H9 (cell line): ENCODE measurements at regions not wholly inside any gene's neighbourhood (a gene's known extent, or its start where the extent isn't known, plus 50 kb on each side); places are given as distances from the start of the nearest gene placed in this dataset.

Experiments used
- DNase-seq: peaks from one replicate; pipeline ENCODE4 v3.0.0-alpha.2; 2017
- H2AFZ ChIP-seq: one replicate; pipeline ENCODE4 v1.6.1; 2013; ENCODE audit warnings: mild to moderate bottlenecking, low read length, control low read depth, moderate library complexity
- H2AK5ac ChIP-seq: 2 replicates; pipeline ENCODE4 v1.6.1; 2013; ENCODE audit warnings: low read length, control low read depth, mixed read lengths; ENCODE audit not compliant: insufficient read length
- H2BK120ac ChIP-seq: one replicate; pipeline ENCODE4 v1.6.1; 2013; ENCODE audit warnings: low read depth, mild to moderate bottlenecking, low read length, control low read depth, inconsistent platforms; ENCODE audit not compliant: poor library complexity, severe bottlenecking
- H2BK12ac ChIP-seq: 2 replicates; pipeline ENCODE4 v1.6.1; 2013; ENCODE audit warnings: low read length, control low read depth, mixed read lengths, low read depth; ENCODE audit not compliant: insufficient read length
- H2BK15ac ChIP-seq: 2 replicates; pipeline ENCODE4 v1.6.1; 2013; ENCODE audit warnings: low read depth, low read length, control low read depth
- H2BK20ac ChIP-seq: one replicate; pipeline ENCODE4 v1.6.1; 2013; ENCODE audit warnings: low read depth, mild to moderate bottlenecking, low read length, control low read depth, inconsistent platforms; ENCODE audit not compliant: poor library complexity, severe bottlenecking
- H2BK5ac ChIP-seq: 2 replicates; pipeline ENCODE4 v1.6.1; 2013; ENCODE audit warnings: low read length, control low read depth, mixed read lengths; ENCODE audit not compliant: insufficient read length
- H3K14ac ChIP-seq: 2 replicates; pipeline ENCODE4 v1.6.1; 2013; ENCODE audit warnings: low read length, control low read depth; ENCODE audit not compliant: insufficient read depth
- H3K18ac ChIP-seq: 2 replicates; pipeline ENCODE4 v1.6.1; 2013; ENCODE audit warnings: low read depth, mild to moderate bottlenecking, mixed read lengths, low read length, control low read depth; ENCODE audit not compliant: insufficient read length
- H3K23ac ChIP-seq: 2 replicates; pipeline ENCODE4 v1.6.1; 2013; ENCODE audit warnings: low read length, control low read depth, mixed read lengths, low read depth; ENCODE audit not compliant: insufficient read length
- H3K23me2 ChIP-seq: 2 replicates; pipeline ENCODE4 v1.6.1; 2013; ENCODE audit warnings: low read depth, mild to moderate bottlenecking, mixed read lengths, low read length, control low read depth; ENCODE audit not compliant: insufficient read length, poor library complexity, severe bottlenecking
- H3K27ac ChIP-seq: 2 replicates; pipeline ENCODE4 v1.5.1; 2013; ENCODE audit warnings: low read length, control low read depth, mixed read lengths, low read depth; ENCODE audit not compliant: insufficient read length
- H3K27me3 ChIP-seq: 2 replicates; pipeline ENCODE4 v1.6.1; 2013; ENCODE audit warnings: low read length, control low read depth, inconsistent platforms; ENCODE audit not compliant: insufficient read depth
- H3K4ac ChIP-seq: 2 replicates; pipeline ENCODE4 v1.6.1; 2013; ENCODE audit warnings: low read depth, mild to moderate bottlenecking, control low read depth, inconsistent platforms, low read length, moderate library complexity
- H3K4me1 ChIP-seq: 2 replicates; pipeline ENCODE4 v1.6.1; 2013; ENCODE audit warnings: low read length, control low read depth, inconsistent platforms; ENCODE audit not compliant: insufficient read depth
- H3K4me2 ChIP-seq: 2 replicates; pipeline ENCODE4 v1.6.1; 2013; ENCODE audit warnings: low read length, control low read depth, mixed read lengths; ENCODE audit not compliant: insufficient read length, insufficient read depth
- H3K56ac ChIP-seq: 2 replicates; pipeline ENCODE4 v1.6.1; 2013; ENCODE audit warnings: low read depth, mild to moderate bottlenecking, mixed read lengths, low read length, control low read depth; ENCODE audit not compliant: insufficient read length
- H3K79me1 ChIP-seq: 2 replicates; pipeline ENCODE4 v1.6.1; 2013; ENCODE audit warnings: low read depth, mild to moderate bottlenecking, moderate library complexity, low read length, control low read depth, inconsistent platforms; ENCODE audit not compliant: insufficient read depth, poor library complexity, severe bottlenecking
- H3K79me2 ChIP-seq: 2 replicates; pipeline ENCODE4 v1.6.1; 2013; ENCODE audit warnings: low read length, control low read depth, inconsistent platforms; ENCODE audit not compliant: insufficient read depth
- H3K9ac ChIP-seq: 2 replicates; pipeline ENCODE4 v1.6.1; 2013; ENCODE audit warnings: low read length, control low read depth, mixed read lengths; ENCODE audit not compliant: insufficient read length; ENCODE audit errors: extremely low read depth
- H3K9me3 ChIP-seq: one replicate; pipeline ENCODE4 v1.6.1; 2013; ENCODE audit warnings: low read depth, low read length, inconsistent platforms; ENCODE audit not compliant: control insufficient read depth
- H3T11ph ChIP-seq: one replicate; pipeline ENCODE4 v1.6.1; 2013; ENCODE audit warnings: mild to moderate bottlenecking, low read length, control low read depth, inconsistent platforms
- H4K20me1 ChIP-seq: one replicate; pipeline ENCODE4 v1.6.1; 2013; ENCODE audit not compliant: control insufficient read depth, insufficient read length, insufficient read depth
- H4K5ac ChIP-seq: 2 replicates; pipeline ENCODE4 v1.6.1; 2013; ENCODE audit warnings: low read depth, mild to moderate bottlenecking, mixed read lengths, low read length, control low read depth; ENCODE audit not compliant: insufficient read length
- H4K8ac ChIP-seq: replicated peaks from 2 replicates; pipeline ENCODE4 v1.6.1; 2013; ENCODE audit warnings: low read length, control low read depth, mixed read lengths, low read depth; ENCODE audit not compliant: insufficient read length
- H4K91ac ChIP-seq: 2 replicates; pipeline ENCODE4 v1.6.1; 2013; ENCODE audit warnings: low read depth, mild to moderate bottlenecking, moderate library complexity, mixed read lengths, low read length, control low read depth; ENCODE audit not compliant: insufficient read length
- H3K27ac Mint-ChIP-seq, 3 experiments: 2 replicates in 2 of 3; 3 replicates in 1 of 3; pipeline ENCODE4 v1.8.0; 2020 to 2021; ENCODE audit warnings: mixed read lengths in 3 of 3, mild to moderate bottlenecking in 1 of 3, moderate library complexity in 1 of 3
- H3K27me3 Mint-ChIP-seq: 2 replicates; pipeline ENCODE4 v1.8.0; 2021; ENCODE audit warnings: low read depth, mild to moderate bottlenecking, moderate library complexity, mixed read lengths
- H3K36me3 Mint-ChIP-seq, 3 experiments: 2 replicates in 2 of 3; 3 replicates in 1 of 3; pipeline ENCODE4 v1.8.0; 2020 to 2021; ENCODE audit warnings: low read depth in 3 of 3, mixed read lengths in 3 of 3; ENCODE audit not compliant: insufficient read depth in 1 of 3
- H3K4me1 Mint-ChIP-seq, 2 experiments: 2 replicates each; pipeline ENCODE4 v1.8.0; 2020; ENCODE audit warnings: mixed read lengths in 2 of 2
- H3K4me3 Mint-ChIP-seq, 2 experiments: 2 replicates in 1 of 2; 3 replicates in 1 of 2; pipeline ENCODE4 v1.8.0; 2020 to 2021; ENCODE audit warnings: mild to moderate bottlenecking in 2 of 2, mixed read lengths in 2 of 2, moderate library complexity in 1 of 2
- H3K9me3 Mint-ChIP-seq, 2 experiments: 2 replicates in 1 of 2; 3 replicates in 1 of 2; pipeline ENCODE4 v1.8.0; 2020; ENCODE audit warnings: mild to moderate bottlenecking in 2 of 2, mixed read lengths in 2 of 2, moderate library complexity in 1 of 2
- WGBS: extraction: QIAGEN DNeasy Blood & Tissue Kit; methylation state at CpG from one replicate; pipeline ENCODE4 v1.1.7; 2013; ENCODE audit warnings: missing lambda C conversion rate, low lambda C conversion rate, mixed read lengths; ENCODE audit not compliant: insufficient read length; ENCODE audit errors: extremely low coverage; 5-methylcytosine and 5-hydroxymethylcytosine counted together
- TF ChIP-seq, protein P1 (sequence below): fragments of 200-600 bp; sonication (generic); conservative IDR thresholded peaks from 3 replicates; pipeline ENCODE4 v1.8.0; 2021; ENCODE audit warnings: antibody characterized with exemption, mild to moderate bottlenecking

GRCh38 chr4:141356321-141356962 is 135.7 kb downstream of the ZNF330 start:
- no peaks in the 10 kb centered on the region for H3K9me3 ChIP-seq
- no peaks in the 10 kb centered on the region; the same call in 1 of the 2 replicates for H3K4me1 ChIP-seq
- H2BK120ac ChIP-seq = no peak overlapping the region
- H4K8ac ChIP-seq = no peak overlapping the region
- no peaks in the 10 kb centered on the region for H3K79me2 ChIP-seq
- no peak overlapping the region for H3K56ac ChIP-seq
- no peaks in the 10 kb centered on the region for H3K23me2 ChIP-seq
- no peaks in the 10 kb centered on the region for H3K27me3 ChIP-seq
- Mint-ChIP-seq H3K36me3 (no peaks in the 10 kb centered on the region; a peak in 1 of 7 replicates), H3K4me3 (no peak overlapping the region), H3K27me3 (no peaks in the 10 kb centered on the region), H3K4me1 (peaks cover 8 to 10% of the 10 kb centered on the region in 2 experiments), H3K27ac (peak overlapping the region in 1 of 3 experiments; percentile 31; a peak in 1 of 7 replicates), H3K9me3 (peaks cover 0 to 12% of the 10 kb centered on the region in 2 experiments; a peak in 3 of 5 replicates)
- no peak overlapping the region for H3K4ac ChIP-seq
- H2BK5ac ChIP-seq = no peak overlapping the region
- H3K14ac ChIP-seq = no peak overlapping the region
- H3K4me2 ChIP-seq = no peak overlapping the region
- no peaks in the 10 kb centered on the region for H3K79me1 ChIP-seq
- no CpG with 5 or more reads among the region's 1 CpG for WGBS
- H4K20me1 ChIP-seq = no peaks in the 10 kb centered on the region
- no peak overlapping the region for H3K27ac ChIP-seq
- H2BK15ac ChIP-seq = no peak overlapping the region
- TF ChIP-seq, protein P1, sequence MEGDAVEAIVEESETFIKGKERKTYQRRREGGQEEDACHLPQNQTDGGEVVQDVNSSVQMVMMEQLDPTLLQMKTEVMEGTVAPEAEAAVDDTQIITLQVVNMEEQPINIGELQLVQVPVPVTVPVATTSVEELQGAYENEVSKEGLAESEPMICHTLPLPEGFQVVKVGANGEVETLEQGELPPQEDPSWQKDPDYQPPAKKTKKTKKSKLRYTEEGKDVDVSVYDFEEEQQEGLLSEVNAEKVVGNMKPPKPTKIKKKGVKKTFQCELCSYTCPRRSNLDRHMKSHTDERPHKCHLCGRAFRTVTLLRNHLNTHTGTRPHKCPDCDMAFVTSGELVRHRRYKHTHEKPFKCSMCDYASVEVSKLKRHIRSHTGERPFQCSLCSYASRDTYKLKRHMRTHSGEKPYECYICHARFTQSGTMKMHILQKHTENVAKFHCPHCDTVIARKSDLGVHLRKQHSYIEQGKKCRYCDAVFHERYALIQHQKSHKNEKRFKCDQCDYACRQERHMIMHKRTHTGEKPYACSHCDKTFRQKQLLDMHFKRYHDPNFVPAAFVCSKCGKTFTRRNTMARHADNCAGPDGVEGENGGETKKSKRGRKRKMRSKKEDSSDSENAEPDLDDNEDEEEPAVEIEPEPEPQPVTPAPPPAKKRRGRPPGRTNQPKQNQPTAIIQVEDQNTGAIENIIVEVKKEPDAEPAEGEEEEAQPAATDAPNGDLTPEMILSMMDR = no peak
- no peak overlapping the region for H4K91ac ChIP-seq
- H2AK5ac ChIP-seq = no peak overlapping the region
- no peak overlapping the region for H2AFZ ChIP-seq
- no peak overlapping the region for H3T11ph ChIP-seq
- no peak overlapping the region for H4K5ac ChIP-seq
- no peak overlapping the region for H2BK12ac ChIP-seq
- DNase-seq = no peak
- H2BK20ac ChIP-seq = no peak overlapping the region
- no peak overlapping the region for H3K23ac ChIP-seq
- no peak overlapping the region for H3K9ac ChIP-seq
- H3K18ac ChIP-seq = no peak overlapping the region
